ENCODE measurements at regions not wholly inside any gene's neighbourhood (a gene's known extent, or its start where the extent isn't known, plus 50 kb on each side); places are given as distances from the start of the nearest gene placed in this dataset.

- Histone ChIP-seq H3K4me3 (ENCODE audit: low read length) (no peak overlapping the region), H3K4me1 (ENCODE audit: control insufficient read depth, insufficient read depth, low read length) (peaks cover 2% of the 10 kb centered on the region; the same call in 1 of the 2 replicates), H3K9me3 (ENCODE audit: control insufficient read depth, insufficient read depth, low read length) (no peaks in the 10 kb centered on the region), H3K27ac (ENCODE audit: low read length) (no peak overlapping the region), H3K27me3 (ENCODE audit: control insufficient read depth, insufficient read depth, low read length) (no peaks in the 10 kb centered on the region), H3K36me3 (ENCODE audit: control insufficient read depth, insufficient read depth, low read length) (no peaks in the 10 kb centered on the region)
- DNase-seq (ENCODE audit: low read depth, low spot score), result no peak
- no CpG with 5 or more reads among the region's 1 CpG for WGBS (ENCODE audit: insufficient coverage, insufficient read length)
Measured at GRCh38 chr1:30176477-30176876, 546.9 kb downstream of the MATN1 start.

- H3K4me3 ChIP-seq (ENCODE audit: low read length), result no peak overlapping the region
- no peaks in the 10 kb centered on the region for H3K9me3 ChIP-seq (ENCODE audit: control insufficient read depth, insufficient read depth, low read length)
- no CpG with 5 or more reads among the region's 2 CpGs for WGBS (ENCODE audit: insufficient coverage, insufficient read length)
Measured at GRCh38 chr1:30174499-30174898, 548.9 kb downstream of the MATN1 start.

DNA sequence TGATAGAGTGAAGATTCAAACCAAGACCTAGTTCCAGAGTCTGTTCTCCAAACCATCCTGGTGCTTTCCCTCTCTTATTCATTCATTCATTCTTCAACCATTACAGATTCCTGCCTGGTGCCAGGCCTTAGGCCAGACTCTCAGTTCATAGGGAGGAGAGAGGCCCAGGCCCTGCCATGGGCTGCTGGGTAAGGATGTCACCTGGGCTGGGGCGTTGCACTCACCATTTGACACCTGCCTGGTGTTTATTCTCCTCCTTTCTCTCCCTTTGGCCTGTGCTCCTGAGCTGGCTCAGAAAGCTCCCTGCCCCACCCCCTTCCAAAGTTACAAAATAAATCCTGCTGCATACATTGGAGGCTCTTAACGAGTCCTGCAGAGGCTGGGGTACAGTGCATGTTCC, 549.8 kb downstream of the MATN1 start:
- H3K4me3 ChIP-seq (ENCODE audit: low read length), result no peak overlapping the region
- DNase-seq (ENCODE audit: low read depth, low spot score), result no peak
- no peaks in the 10 kb centered on the region for H3K36me3 ChIP-seq (ENCODE audit: control insufficient read depth, insufficient read depth, low read length)
- H3K27ac ChIP-seq (ENCODE audit: low read length), result no peak overlapping the region
- H3K4me1 ChIP-seq (ENCODE audit: control insufficient read depth, insufficient read depth, low read length), result no peaks in the 10 kb centered on the region
- WGBS (ENCODE audit: insufficient coverage, insufficient read length), result no CpG with 5 or more reads among the region's 2 CpGs
- H3K9me3 ChIP-seq (ENCODE audit: control insufficient read depth, insufficient read depth, low read length), result no peaks in the 10 kb centered on the region
- H3K27me3 ChIP-seq (ENCODE audit: control insufficient read depth, insufficient read depth, low read length), result no peaks in the 10 kb centered on the region

More at GRCh38 chr1:30174499-30174898, 548.9 kb downstream of the MATN1 start:
- no peak for DNase-seq (ENCODE audit: low read depth, low spot score)
- Histone ChIP-seq H3K27me3 (ENCODE audit: control insufficient read depth, insufficient read depth, low read length) (no peaks in the 10 kb centered on the region), H3K36me3 (ENCODE audit: control insufficient read depth, insufficient read depth, low read length) (no peaks in the 10 kb centered on the region), H3K4me1 (ENCODE audit: control insufficient read depth, insufficient read depth, low read length) (no peaks in the 10 kb centered on the region), H3K27ac (ENCODE audit: low read length) (no peak overlapping the region)

GRCh38 chr1:30172757-30173156, 550.6 kb downstream of the MATN1 start:
- no peak for DNase-seq (ENCODE audit: low read depth, low spot score)

GRCh38 chr1:30172299-30172694, 551.1 kb downstream of the MATN1 start:
- Histone ChIP-seq H3K27me3 (ENCODE audit: control insufficient read depth, insufficient read depth, low read length) (no peaks in the 10 kb centered on the region), H3K27ac (ENCODE audit: low read length) (no peak overlapping the region), H3K4me3 (ENCODE audit: low read length) (no peak overlapping the region), H3K9me3 (ENCODE audit: control insufficient read depth, insufficient read depth, low read length) (no peaks in the 10 kb centered on the region), H3K36me3 (ENCODE audit: control insufficient read depth, insufficient read depth, low read length) (no peaks in the 10 kb centered on the region), H3K4me1 (ENCODE audit: control insufficient read depth, insufficient read depth, low read length) (no peaks in the 10 kb centered on the region)
- no peak for DNase-seq (ENCODE audit: low read depth, low spot score)
- no CpG with 5 or more reads among the region's 5 CpGs for WGBS (ENCODE audit: insufficient coverage, insufficient read length)

More at GRCh38 chr1:30172757-30173156, 550.6 kb downstream of the MATN1 start:
- H3K4me3 ChIP-seq (ENCODE audit: low read length), result no peak overlapping the region
- H3K4me1 ChIP-seq (ENCODE audit: control insufficient read depth, insufficient read depth, low read length), result no peaks in the 10 kb centered on the region
- H3K36me3 ChIP-seq (ENCODE audit: control insufficient read depth, insufficient read depth, low read length), result no peaks in the 10 kb centered on the region
- no peak overlapping the region for H3K27ac ChIP-seq (ENCODE audit: low read length)
- no peaks in the 10 kb centered on the region for H3K27me3 ChIP-seq (ENCODE audit: control insufficient read depth, insufficient read depth, low read length)
- no CpG with 5 or more reads among the region's 2 CpGs for WGBS (ENCODE audit: insufficient coverage, insufficient read length)
- H3K9me3 ChIP-seq (ENCODE audit: control insufficient read depth, insufficient read depth, low read length), result no peaks in the 10 kb centered on the region

DNA sequence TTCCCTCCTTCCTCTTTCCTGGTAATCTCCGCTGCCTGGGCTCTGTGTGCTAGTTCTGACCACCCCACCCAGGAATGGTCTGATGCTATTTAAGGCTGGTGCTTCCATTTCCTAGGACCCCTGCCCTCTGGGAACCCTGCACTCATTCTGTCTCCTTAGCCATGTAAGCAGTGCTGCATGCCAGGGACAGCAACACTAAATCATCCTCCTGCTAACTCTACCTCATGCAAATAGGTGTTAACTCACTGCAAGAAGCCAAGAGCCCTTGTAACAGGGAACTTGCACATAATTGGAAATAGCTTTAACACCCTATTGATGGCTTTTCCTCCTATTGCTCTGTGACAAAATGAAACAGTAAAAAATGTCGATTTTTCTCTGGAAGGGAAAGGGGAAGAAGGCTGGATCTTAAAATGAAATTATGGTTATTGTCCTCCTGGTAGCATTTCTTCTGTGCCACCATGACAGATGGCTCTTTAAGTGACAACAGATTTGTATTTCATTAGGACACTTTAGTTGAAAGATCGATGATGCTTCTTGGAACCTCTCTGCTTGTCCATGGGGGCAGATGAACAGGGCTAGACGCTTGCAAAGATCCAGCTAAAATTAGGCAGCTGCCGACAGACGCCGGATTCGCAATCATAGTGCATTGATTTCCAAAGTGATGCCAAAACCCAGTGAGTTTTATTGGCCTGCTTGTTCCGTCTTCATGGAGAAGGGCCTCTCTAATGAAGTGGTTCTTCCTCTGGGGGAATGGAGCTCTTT, 551.7 kb downstream of the MATN1 start:
- no peak overlapping the region for H3K4me3 ChIP-seq (ENCODE audit: low read length)
- no CpG with 5 or more reads among the region's 9 CpGs for WGBS (ENCODE audit: insufficient coverage, insufficient read length)
- H3K36me3 ChIP-seq (ENCODE audit: control insufficient read depth, insufficient read depth, low read length), result no peaks in the 10 kb centered on the region
- no peak for DNase-seq (ENCODE audit: low read depth, low spot score)
- H3K27me3 ChIP-seq (ENCODE audit: control insufficient read depth, insufficient read depth, low read length), result no peaks in the 10 kb centered on the region
- no peaks in the 10 kb centered on the region for H3K4me1 ChIP-seq (ENCODE audit: control insufficient read depth, insufficient read depth, low read length)
- H3K27ac ChIP-seq (ENCODE audit: low read length), result no peak overlapping the region
- H3K9me3 ChIP-seq (ENCODE audit: control insufficient read depth, insufficient read depth, low read length), result no peaks in the 10 kb centered on the region

- no peaks in the 10 kb centered on the region for H3K36me3 ChIP-seq (ENCODE audit: control insufficient read depth, insufficient read depth, low read length)
- H3K27me3 ChIP-seq (ENCODE audit: control insufficient read depth, insufficient read depth, low read length), result no peaks in the 10 kb centered on the region
- no peaks in the 10 kb centered on the region for H3K9me3 ChIP-seq (ENCODE audit: control insufficient read depth, insufficient read depth, low read length)
- whole genome bisulfite sequencing (ENCODE audit: insufficient coverage, insufficient read length), result no CpG with 5 or more reads among the region's 4 CpGs
- no peak for DNase-seq (ENCODE audit: low read depth, low spot score)
- no peak overlapping the region for H3K27ac ChIP-seq (ENCODE audit: low read length)
- H3K4me1 ChIP-seq (ENCODE audit: control insufficient read depth, insufficient read depth, low read length), result no peaks in the 10 kb centered on the region
- H3K4me3 ChIP-seq (ENCODE audit: low read length), result no peak overlapping the region
Measured at GRCh38 chr1:30169269-30169668, 554.1 kb downstream of the MATN1 start.

DNA sequence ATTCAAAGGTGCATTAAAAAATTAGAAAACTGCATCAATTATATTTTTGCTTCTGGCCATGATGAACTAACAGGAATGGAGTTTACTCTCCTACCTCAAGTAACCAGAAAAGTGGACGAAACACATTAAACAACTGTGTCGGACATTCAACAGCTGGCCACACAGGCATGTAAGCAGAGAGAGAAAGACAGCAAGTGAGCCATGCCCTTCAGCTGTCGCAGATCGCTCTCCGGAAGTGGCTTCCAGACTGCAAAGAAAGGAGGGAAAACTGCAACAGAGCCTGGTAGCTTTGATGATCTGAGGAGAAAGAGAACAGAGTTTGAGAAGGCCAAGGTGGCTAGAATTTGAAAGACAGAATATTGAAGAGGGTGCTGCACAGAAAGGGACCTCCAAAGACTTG, 557.2 kb downstream of the MATN1 start:
- H3K4me1 ChIP-seq (ENCODE audit: control insufficient read depth, insufficient read depth, low read length), result peaks cover 1% of the 10 kb centered on the region; the same call in 1 of the 2 replicates
- WGBS (ENCODE audit: insufficient coverage, insufficient read length), result no CpG with 5 or more reads among the region's 5 CpGs
- no peak overlapping the region for H3K27ac ChIP-seq (ENCODE audit: low read length)
- no peak overlapping the region for H3K4me3 ChIP-seq (ENCODE audit: low read length)
- H3K27me3 ChIP-seq (ENCODE audit: control insufficient read depth, insufficient read depth, low read length), result no peaks in the 10 kb centered on the region
- DNase-seq (ENCODE audit: low read depth, low spot score), result no peak
- no peaks in the 10 kb centered on the region for H3K36me3 ChIP-seq (ENCODE audit: control insufficient read depth, insufficient read depth, low read length)
- no peaks in the 10 kb centered on the region for H3K9me3 ChIP-seq (ENCODE audit: control insufficient read depth, insufficient read depth, low read length)

DNA sequence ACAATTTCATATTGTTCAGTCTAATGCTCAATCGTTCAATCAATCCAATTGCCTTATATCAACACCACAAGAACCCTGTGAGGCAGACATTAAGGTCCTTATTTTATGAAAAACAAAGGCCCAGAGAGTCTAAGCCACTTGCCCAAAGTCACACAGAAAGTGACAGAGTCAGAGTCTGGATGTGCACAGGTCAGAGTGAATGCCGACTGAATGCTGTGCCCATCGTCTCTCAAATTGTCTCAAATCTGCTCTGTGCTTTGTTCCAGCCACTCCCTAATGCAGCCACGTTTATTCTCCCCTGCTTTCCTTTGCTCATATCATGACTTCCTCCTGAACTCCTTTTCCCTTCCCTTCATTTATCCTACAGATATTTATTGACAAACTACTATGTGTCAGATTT, 558.3 kb downstream of the MATN1 start:
- no peaks in the 10 kb centered on the region for H3K27me3 ChIP-seq (ENCODE audit: control insufficient read depth, insufficient read depth, low read length)
- no peak for DNase-seq (ENCODE audit: low read depth, low spot score)
- H3K27ac ChIP-seq (ENCODE audit: low read length), result no peak overlapping the region
- H3K4me3 ChIP-seq (ENCODE audit: low read length), result no peak overlapping the region
- H3K9me3 ChIP-seq (ENCODE audit: control insufficient read depth, insufficient read depth, low read length), result no peaks in the 10 kb centered on the region
- WGBS (ENCODE audit: insufficient coverage, insufficient read length), result no CpG with 5 or more reads among the region's 4 CpGs
- H3K36me3 ChIP-seq (ENCODE audit: control insufficient read depth, insufficient read depth, low read length), result no peaks in the 10 kb centered on the region
- peaks cover 1% of the 10 kb centered on the region; the same call in 1 of the 2 replicates for H3K4me1 ChIP-seq (ENCODE audit: control insufficient read depth, insufficient read depth, low read length)

- Histone ChIP-seq H3K9me3 (ENCODE audit: control insufficient read depth, insufficient read depth, low read length) (no peaks in the 10 kb centered on the region), H3K27me3 (ENCODE audit: control insufficient read depth, insufficient read depth, low read length) (no peaks in the 10 kb centered on the region), H3K4me1 (ENCODE audit: control insufficient read depth, insufficient read depth, low read length) (peaks cover 1% of the 10 kb centered on the region; the same call in 1 of the 2 replicates), H3K4me3 (ENCODE audit: low read length) (no peak overlapping the region), H3K36me3 (ENCODE audit: control insufficient read depth, insufficient read depth, low read length) (no peaks in the 10 kb centered on the region), H3K27ac (ENCODE audit: low read length) (no peak overlapping the region)
- WGBS (ENCODE audit: insufficient coverage, insufficient read length), result no CpG with 5 or more reads among the region's 4 CpGs
- DNase-seq (ENCODE audit: low read depth, low spot score), result no peak
Measured at GRCh38 chr1:30164693-30165092, 558.7 kb downstream of the MATN1 start.

DNA sequence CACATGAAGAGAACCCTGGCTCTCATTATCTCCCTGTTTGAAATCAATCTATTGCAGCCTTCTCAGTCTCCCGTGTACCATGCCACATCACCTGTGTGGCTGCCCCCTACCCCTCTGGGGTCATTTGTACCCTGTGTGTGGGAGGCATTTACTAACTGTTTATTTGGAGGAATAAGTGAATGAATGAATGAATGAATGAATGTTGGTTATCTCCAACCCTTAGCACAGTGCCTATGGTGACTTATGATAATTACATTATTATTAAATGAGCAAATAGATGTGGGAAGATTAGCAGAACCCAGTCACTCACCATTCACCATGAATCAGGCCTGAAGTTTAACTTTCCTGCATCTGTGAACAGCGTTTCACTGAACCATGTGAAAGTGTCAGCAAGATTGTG, 560.8 kb downstream of the MATN1 start:
- DNase-seq (ENCODE audit: low read depth, low spot score), result no peak
- H3K27ac ChIP-seq (ENCODE audit: low read length), result no peak overlapping the region
- peaks cover 1% of the 10 kb centered on the region; the same call in 1 of the 2 replicates for H3K4me1 ChIP-seq (ENCODE audit: control insufficient read depth, insufficient read depth, low read length)
- H3K36me3 ChIP-seq (ENCODE audit: control insufficient read depth, insufficient read depth, low read length), result no peaks in the 10 kb centered on the region
- H3K9me3 ChIP-seq (ENCODE audit: control insufficient read depth, insufficient read depth, low read length), result no peaks in the 10 kb centered on the region
- no peak overlapping the region for H3K4me3 ChIP-seq (ENCODE audit: low read length)
- no CpG with 5 or more reads among the region's 2 CpGs for WGBS (ENCODE audit: insufficient coverage, insufficient read length)
- no peaks in the 10 kb centered on the region for H3K27me3 ChIP-seq (ENCODE audit: control insufficient read depth, insufficient read depth, low read length)
